ENCODE measurements at regions not wholly inside any gene's neighbourhood (a gene's known extent, or its start where the extent isn't known, plus 50 kb on each side); places are given as distances from the start of the nearest gene placed in this dataset.

DNA sequence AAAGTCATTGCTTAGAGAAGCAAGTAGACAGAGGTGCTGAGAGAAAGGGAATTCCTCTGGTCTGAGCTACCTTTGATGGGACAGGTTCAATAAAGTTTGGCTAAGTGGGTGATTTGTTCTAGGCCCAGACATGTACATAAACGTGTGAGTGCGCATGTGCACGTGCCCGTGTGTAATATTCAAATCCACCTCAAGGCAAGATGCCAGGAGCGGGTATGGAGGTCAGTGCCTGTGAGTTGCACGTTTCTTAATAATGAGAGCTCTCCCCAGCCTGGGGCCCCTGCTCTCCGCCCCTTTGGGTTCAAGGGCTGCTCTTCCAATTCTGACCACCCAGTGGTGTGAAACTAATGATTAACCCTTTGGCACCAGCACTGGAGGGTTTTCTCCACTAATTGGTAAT lies 53.8 kb upstream of the LMO4 start:
- no peak for DNase-seq (ENCODE audit: low read depth)

DNA sequence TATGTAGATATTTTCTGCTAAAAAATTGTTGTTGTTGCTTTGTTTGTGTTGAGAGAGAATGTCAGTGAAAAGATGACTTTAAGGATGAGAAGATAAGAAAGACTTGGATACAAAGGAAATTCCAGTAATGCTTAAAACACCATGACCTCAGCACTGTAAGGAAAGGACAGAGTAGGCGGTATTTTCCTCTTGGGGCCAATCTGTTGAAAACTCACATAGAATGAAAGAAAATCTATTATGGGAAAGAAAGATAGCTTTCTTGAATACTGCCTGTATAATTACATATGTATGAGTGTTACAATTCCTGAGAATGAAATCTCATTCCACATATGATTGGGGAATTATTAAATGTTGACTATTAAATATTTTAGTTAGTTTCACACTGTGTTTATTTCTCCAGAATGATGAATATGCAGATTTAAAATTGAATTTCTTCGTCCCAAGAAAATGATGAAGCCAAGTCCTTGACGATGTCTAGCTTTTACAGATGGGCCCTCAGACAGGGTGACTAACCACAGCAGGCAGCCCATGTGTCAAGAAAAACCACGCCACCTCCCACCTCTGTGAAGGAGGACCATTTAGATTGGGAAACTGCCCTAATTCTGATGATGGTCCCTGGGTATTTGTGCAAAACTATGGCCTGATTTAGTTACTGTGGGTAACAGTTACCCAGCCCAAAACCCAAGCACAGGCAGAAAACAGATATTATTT lies 49.7 kb upstream of the LMO4 start:
- no peak for DNase-seq (ENCODE audit: low read depth)

All from GM04503 (cell line).